ENCODE measurements at regions not wholly inside any gene's neighbourhood (a gene's known extent, or its start where the extent isn't known, plus 50 kb on each side); places are given as distances from the start of the nearest gene placed in this dataset.

DNA sequence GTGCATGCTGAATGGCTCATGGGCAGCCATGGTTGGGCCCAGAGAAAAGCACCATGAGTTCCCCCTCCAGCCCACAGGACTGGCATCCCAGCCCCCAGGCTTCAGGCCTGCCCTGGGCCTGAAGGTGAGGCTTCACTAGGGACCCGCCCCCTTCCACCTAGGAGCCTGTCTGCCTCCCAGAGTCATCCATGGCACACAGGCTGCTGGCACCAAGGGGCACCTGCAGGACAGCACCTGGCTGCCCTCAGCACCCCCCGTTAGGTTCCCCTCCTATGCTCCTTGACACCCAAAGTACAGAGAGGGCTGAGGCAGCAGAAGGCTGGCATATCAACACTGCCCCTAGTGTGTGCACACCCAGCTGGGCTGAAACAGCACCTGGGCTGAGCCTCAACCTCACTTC is 566.7 kb upstream of the PCDH7 start:
- no peaks in the 10 kb centered on the region for H3K9me1 ChIP-seq (replicated peaks; ENCODE audit: control insufficient read depth, extremely low read depth, insufficient read depth, low read length)
- FAIRE-seq, result no peak
- POLR2A ChIA-PET, result no interaction called here

DNA sequence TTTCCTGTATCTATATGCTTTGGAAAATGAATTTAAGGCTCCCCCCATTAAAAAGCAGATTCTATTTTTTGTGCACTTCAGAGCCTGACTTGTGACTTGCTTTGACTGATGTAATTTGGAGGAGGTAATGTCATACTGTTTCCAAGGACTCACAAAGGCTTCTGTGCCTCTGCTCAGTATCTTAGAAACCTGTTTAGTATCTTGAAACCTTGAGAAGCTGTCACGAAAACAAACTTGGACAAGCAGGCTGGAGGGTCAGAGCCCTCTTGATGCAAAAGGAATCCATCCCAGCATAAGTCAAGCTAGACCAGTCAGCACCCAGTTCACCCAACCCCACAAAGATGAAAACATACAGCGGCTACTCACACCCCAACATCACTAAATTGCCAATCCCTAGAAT is 560.0 kb upstream of the PCDH7 start:
- Histone ChIP-seq H3K79me2 (ENCODE audit: control insufficient read depth, insufficient read depth, low read length) (no peaks in the 10 kb centered on the region), H3K9ac (replicated peaks; ENCODE audit: extremely low read depth, insufficient read depth, low read length) (no peak overlapping the region), H3K27ac (ENCODE audit: insufficient read depth, low read depth, low read length) (no peak overlapping the region), H3K4me2 (ENCODE audit: insufficient read depth, low read length) (no peak overlapping the region), H3K4me1 (ENCODE audit: control insufficient read depth, extremely low read depth, insufficient read depth, low read length) (no peaks in the 10 kb centered on the region), H3K36me3 (ENCODE audit: control insufficient read depth in 2 of 2, extremely low read depth in 1 of 2, insufficient read depth in 2 of 2, low read length in 2 of 2) (no peaks in the 10 kb centered on the region), H2AFZ (ENCODE audit: low read depth, low read length) (no peak overlapping the region), H4K20me1 (replicated peaks; ENCODE audit: control insufficient read depth, extremely low read depth, insufficient read depth, low read length) (no peaks in the 10 kb centered on the region), H3K9me3 (replicated peaks; ENCODE audit: control insufficient read depth, insufficient read depth, low read length) (no peaks in the 10 kb centered on the region), H3K27me3 (ENCODE audit: control insufficient read depth in 2 of 2, insufficient read depth in 2 of 2, low read length in 2 of 2) (no peaks in the 10 kb centered on the region), H3K9me1 (replicated peaks; ENCODE audit: control insufficient read depth, extremely low read depth, insufficient read depth, low read length) (no peaks in the 10 kb centered on the region), H3K4me3 (replicated peaks in 1 of 3; ENCODE audit: insufficient read depth in 1 of 3, low read depth in 1 of 3, low read length in 3 of 3) (no peak overlapping the region)
- BruUV-seq (replicated peaks), result no TSS peak
- POLR2A ChIA-PET, result no interaction called here
- DNase-seq (ENCODE audit: low read depth, low spot score) (no peak), FAIRE-seq (no peak)
- TF ChIP-seq EZH2 (IDR thresholded peaks at IDR 0.05; ENCODE audit: borderline replicate concordance, low read depth, low read length, severe bottlenecking) (no peak), MYC (IDR thresholded peaks at IDR 0.05; ENCODE audit: low read depth, low read length) (no peak), GATA2 (IDR thresholded peaks at IDR 0.05; ENCODE audit: insufficient read depth, insufficient read length, low read depth, low read length) (no peak), JUN (IDR thresholded peaks at IDR 0.05; ENCODE audit: borderline replicate concordance, insufficient read depth, insufficient read length, low read depth) (no peak), FOS (IDR thresholded peaks at IDR 0.05; ENCODE audit: borderline replicate concordance, insufficient read depth, low read length) (no peak), POLR2AphosphoS5 (IDR thresholded peaks at IDR 0.05; ENCODE audit: insufficient read depth, low read depth, low read length) (no peak), POLR2A (IDR thresholded peaks at IDR 0.05; ENCODE audit: low read depth, low read length) (no peak)
- TF ChIP-seq, protein P1, sequence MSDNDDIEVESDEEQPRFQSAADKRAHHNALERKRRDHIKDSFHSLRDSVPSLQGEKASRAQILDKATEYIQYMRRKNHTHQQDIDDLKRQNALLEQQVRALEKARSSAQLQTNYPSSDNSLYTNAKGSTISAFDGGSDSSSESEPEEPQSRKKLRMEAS (IDR thresholded peaks at IDR 0.05; ENCODE audit: insufficient read depth, insufficient read length), result no peak
- TF ChIP-seq, protein P2, sequence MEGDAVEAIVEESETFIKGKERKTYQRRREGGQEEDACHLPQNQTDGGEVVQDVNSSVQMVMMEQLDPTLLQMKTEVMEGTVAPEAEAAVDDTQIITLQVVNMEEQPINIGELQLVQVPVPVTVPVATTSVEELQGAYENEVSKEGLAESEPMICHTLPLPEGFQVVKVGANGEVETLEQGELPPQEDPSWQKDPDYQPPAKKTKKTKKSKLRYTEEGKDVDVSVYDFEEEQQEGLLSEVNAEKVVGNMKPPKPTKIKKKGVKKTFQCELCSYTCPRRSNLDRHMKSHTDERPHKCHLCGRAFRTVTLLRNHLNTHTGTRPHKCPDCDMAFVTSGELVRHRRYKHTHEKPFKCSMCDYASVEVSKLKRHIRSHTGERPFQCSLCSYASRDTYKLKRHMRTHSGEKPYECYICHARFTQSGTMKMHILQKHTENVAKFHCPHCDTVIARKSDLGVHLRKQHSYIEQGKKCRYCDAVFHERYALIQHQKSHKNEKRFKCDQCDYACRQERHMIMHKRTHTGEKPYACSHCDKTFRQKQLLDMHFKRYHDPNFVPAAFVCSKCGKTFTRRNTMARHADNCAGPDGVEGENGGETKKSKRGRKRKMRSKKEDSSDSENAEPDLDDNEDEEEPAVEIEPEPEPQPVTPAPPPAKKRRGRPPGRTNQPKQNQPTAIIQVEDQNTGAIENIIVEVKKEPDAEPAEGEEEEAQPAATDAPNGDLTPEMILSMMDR (IDR thresholded peaks at IDR 0.05; ENCODE audit: extremely low read depth in 1 of 2, insufficient read depth in 1 of 2, low read depth in 1 of 2, low read length in 2 of 2), result no peak
- CTCF ChIA-PET, result no interaction called here
- dilution Hi-C loops (cut with MboI; ENCODE audit: extremely low pct_ligation_motif_present, low sequenced_read_pairs) (no loop called here), intact Hi-C loops (cut with micrococcal nuclease) (no loop called here)

More for the DNA sequence above, 566.7 kb upstream of the PCDH7 start:
- no peaks in the 10 kb centered on the region for H3K9me3 ChIP-seq (replicated peaks; ENCODE audit: control insufficient read depth, insufficient read depth, low read length)
- dilution Hi-C loops (cut with MboI; ENCODE audit: extremely low pct_ligation_motif_present, low sequenced_read_pairs) (no loop called here), intact Hi-C loops (cut with micrococcal nuclease) (no loop called here)
- H3K27me3 ChIP-seq (ENCODE audit: control insufficient read depth in 2 of 2, insufficient read depth in 2 of 2, low read length in 2 of 2), result no peaks in the 10 kb centered on the region
- H3K36me3 ChIP-seq (ENCODE audit: control insufficient read depth in 2 of 2, extremely low read depth in 1 of 2, insufficient read depth in 2 of 2, low read length in 2 of 2), result no peaks in the 10 kb centered on the region
- DNase-seq (ENCODE audit: low read depth, low spot score), result no peak
- no peaks in the 10 kb centered on the region for H3K4me1 ChIP-seq (ENCODE audit: control insufficient read depth, extremely low read depth, insufficient read depth, low read length)
- no TSS peak for BruUV-seq (replicated peaks)
- H3K27ac ChIP-seq (ENCODE audit: insufficient read depth, low read depth, low read length), result no peak overlapping the region
- CTCF ChIA-PET, result no interaction called here
- no peak overlapping the region for H3K9ac ChIP-seq (replicated peaks; ENCODE audit: extremely low read depth, insufficient read depth, low read length)
- H3K4me2 ChIP-seq (ENCODE audit: insufficient read depth, low read length), result no peak overlapping the region
- H4K20me1 ChIP-seq (replicated peaks; ENCODE audit: control insufficient read depth, extremely low read depth, insufficient read depth, low read length), result no peaks in the 10 kb centered on the region
- no peak overlapping the region for H3K4me3 ChIP-seq (replicated peaks in 1 of 3; ENCODE audit: insufficient read depth in 1 of 3, low read depth in 1 of 3, low read length in 3 of 3)
- no peaks in the 10 kb centered on the region for H3K79me2 ChIP-seq (ENCODE audit: control insufficient read depth, insufficient read depth, low read length)
- H2AFZ ChIP-seq (ENCODE audit: low read depth, low read length), result no peak overlapping the region
- TF ChIP-seq EZH2 (IDR thresholded peaks at IDR 0.05; ENCODE audit: borderline replicate concordance, low read depth, low read length, severe bottlenecking), result no peak
- TF ChIP-seq JUN (IDR thresholded peaks at IDR 0.05; ENCODE audit: borderline replicate concordance, insufficient read depth, insufficient read length, low read depth), result no peak
- no peak for TF ChIP-seq GATA2 (IDR thresholded peaks at IDR 0.05; ENCODE audit: insufficient read depth, insufficient read length, low read depth, low read length)
- TF ChIP-seq POLR2A (IDR thresholded peaks at IDR 0.05; ENCODE audit: low read depth, low read length), result no peak
- no peak for TF ChIP-seq MYC (IDR thresholded peaks at IDR 0.05; ENCODE audit: low read depth, low read length)

All from endothelial cell of umbilical vein (primary cell).